NCI-H226 (cell line): ENCODE measurements at regions not wholly inside any gene's neighbourhood (a gene's known extent, or its start where the extent isn't known, plus 50 kb on each side); places are given as distances from the start of the nearest gene placed in this dataset.
A peak's percentile ranks its signal among the peaks of the same experiment; 100 is the strongest.
"Not testable (repeated sequence)": the region's sequence is repeated elsewhere in the genome, so short reads cannot be mapped to it uniquely, and the experiment has no call there.

ENCODE experiments used
- DNase-seq: peaks from one replicate; pipeline ENCODE4 v3.0.0-alpha.2; 2015

- DNase-seq, result no peak
Observed at GRCh38 chr6:74357321-74357720, 661.3 kb downstream of the CD109 start.

GRCh38 chr6:74356391-74356790, 660.4 kb downstream of the CD109 start:
- no peak for DNase-seq

DNA sequence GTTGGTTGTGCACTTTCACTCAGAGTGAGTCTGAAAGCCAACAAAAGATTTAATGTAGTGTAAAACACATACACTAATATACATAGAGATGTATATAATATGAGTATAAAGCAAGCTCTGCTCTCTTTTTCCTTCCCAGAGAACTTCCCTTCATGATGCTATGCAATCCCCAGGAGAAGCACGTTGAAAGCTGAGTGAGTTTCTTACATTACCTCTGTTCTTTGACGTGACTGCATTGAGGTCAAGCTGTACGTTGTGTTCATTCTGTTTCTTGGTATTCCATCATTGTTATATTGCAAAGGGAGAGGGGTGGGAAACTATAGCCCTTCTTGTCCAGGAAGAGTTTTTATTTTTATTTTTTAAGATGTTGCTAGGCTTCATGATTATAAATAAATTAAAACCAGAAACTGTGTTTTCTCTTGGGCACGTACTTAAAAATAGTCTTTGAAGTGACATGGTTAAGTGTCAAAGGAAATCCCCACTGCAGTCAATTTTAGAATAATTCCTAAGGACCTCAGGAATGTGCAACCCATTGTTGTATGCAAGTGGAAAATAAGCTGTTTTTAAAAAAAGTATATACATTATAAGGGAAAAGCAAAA, 651.0 kb downstream of the CD109 start:
- DNase-seq, result no peak

DNA sequence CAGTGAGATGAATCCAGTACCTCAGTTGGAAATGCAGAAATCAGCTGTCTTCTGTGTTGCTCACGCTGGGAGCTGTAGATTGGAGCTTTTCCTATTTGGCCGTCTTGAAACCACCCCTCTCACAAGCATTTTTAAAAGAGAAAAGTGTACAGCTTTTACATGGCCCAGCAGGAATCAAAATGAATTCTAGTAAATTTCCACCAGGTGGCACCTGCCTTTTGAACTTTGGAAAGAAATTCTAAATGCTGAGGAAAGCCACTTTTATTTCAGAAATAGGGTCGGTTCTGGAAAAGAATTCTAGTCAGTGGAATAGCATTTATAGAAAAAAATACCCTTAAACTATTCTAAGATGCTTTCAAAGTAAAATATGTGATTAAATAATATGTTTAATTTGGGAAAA, 647.8 kb downstream of the CD109 start:
- DNase-seq, result no peak

DNA sequence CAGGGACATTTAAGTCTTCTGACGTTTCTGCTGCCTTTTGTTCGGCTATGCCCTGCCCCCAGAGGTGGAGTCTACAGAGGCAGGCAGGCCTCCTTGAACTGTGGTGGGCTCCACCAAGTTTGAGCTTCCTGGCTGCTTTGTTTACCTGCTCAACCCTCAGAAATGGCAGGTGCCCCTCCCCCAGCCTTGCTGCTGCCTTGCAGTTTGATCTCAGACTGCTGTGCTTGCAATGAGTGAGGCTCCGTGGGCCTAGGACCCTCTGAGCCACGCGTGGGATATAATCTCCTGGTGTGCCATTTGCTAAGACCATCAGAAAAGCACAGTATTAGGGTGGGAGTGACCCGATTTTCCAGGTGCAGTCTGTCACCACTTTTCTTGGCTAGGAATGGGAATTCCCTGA, 647.3 kb downstream of the CD109 start:
- not testable (repeated sequence) for DNase-seq

- DNase-seq, result no peak
Observed at GRCh38 chr6:74334722-74335121, 638.7 kb downstream of the CD109 start.

DNA sequence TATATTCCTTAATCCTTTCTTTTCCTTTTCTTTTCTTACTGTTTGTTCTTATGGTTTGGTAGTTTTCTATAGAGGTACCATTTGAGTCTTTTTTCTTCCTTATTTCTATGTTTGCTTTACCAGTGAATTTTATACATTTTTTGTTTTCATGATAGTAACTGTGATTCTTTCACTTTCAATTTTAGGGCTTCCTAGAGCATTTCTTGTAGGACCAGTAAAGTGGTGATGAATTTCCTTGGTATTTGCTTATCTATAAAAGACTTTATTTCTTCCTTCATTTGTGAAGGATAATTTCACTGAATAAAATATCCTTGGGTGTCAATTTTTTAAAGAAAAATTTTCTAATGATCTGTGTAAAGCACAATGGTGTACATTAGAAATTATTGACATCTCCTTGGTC, 637.4 kb downstream of the CD109 start:
- DNase-seq, result peak; percentile 8

DNA sequence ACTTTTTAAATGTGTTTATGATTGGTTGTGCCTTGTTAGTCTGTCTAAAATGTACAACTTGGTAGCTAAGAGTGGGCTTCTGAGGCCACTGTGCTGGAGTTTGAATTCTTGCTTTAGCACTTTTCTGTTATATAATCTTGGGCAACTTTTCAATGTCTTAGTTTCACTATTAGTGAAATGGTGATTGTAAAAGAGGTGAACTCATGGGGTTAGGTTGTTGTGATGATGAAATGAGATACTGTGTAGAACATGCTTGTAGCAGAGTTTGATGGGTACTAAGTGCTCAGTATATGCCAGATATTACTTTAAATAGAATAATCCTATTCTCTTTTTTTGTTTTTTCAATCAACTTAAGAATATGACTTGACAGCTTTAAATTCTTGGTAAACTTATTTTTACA, 624.7 kb downstream of the CD109 start:
- no peak for DNase-seq

DNA sequence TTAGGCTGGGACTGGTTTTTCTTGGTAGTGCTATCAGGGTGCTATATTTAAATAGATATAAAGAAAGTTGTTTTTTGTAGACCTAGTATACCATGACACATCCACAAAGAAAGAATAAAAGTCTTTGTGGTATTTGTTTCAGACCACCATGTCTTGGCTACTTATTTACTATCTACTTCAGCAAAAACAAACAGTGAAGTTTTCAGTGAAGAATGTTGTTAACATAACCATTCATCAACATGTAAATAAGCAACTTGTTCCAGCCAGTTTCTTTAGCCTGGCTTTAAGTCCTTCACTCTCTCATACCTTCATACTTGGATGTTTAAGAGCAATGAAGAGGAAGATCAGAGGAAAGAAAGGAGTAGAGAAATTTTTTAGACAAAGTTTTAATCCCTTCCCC, 624.1 kb downstream of the CD109 start:
- DNase-seq, result no peak

- no peak for DNase-seq
Observed at GRCh38 chr6:74319292-74319691, 623.3 kb downstream of the CD109 start.

DNA sequence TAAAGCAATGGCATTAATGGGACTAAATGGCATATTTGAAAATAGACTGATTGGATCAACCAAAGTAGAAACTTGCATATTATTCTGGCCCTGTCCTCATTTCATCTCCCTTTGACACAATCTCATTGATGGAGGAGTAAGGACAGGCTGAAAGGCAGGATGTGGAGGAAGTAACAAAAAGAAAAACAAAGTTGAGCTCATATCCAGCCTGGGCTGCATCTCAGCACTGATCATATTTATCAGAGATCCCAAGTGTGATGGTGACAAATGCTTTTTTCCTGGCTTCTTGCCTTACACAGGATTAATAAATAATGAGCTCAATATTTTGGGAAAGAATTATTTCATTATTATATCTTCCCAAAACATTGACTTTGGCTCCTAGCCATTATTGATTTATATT, 622.7 kb downstream of the CD109 start:
- DNase-seq, result no peak

DNA sequence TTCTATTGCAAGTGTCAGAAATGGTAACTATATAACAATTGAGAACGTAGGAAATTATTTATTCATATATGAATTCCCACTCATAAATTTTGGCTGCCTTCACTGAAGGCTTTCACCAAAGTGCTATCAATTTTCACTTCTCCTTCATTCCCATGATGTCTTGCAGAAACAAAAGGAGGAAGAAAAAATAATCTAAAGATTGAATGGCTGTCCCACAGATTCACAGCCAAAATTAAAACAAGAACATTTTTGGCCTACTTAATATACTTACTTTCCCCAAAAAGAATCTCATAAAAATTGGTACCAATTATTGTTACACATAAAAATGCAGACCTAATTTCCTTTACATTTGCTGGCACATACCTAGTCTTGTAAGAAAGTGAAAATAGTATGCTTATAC, 616.1 kb downstream of the CD109 start:
- DNase-seq, result no peak

DNA sequence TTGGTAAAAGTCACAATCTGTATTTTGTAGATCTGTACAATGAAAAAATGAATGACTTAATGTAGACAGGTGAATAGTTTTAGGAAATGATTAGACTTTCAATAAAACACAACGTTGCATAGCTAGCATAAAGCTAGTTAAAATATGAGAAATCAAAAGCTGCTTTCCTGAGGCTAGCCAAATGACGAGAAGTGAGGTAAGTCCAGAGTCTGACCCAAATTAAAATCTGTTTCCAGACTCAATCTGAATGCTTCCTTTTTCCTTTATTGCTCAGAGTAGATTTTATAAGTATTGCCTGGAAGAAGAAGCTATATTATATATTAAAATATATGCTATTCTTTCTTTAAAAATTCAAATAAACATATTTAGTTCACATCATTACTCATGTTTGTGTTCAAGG, 615.4 kb downstream of the CD109 start:
- DNase-seq, result no peak

DNA sequence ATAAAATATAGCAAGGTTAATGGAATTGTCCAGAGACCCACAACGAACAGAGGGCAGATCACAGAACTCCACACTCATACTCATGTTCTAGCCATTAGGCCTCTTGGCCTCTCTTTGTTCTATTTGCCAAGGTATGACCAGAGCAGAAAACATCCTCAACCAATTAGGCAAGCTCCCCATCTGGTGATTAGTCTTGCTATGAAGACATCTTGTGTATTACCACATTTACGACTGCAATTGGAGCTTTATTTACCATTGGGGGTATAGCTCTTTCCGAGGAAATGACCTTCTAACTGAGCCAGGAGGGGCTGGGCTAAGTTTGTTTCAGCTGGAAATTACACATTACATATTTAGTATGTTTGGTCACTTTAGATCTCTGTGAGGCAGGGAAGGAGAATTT, 593.9 kb downstream of the CD109 start:
- DNase-seq, result no peak

DNA sequence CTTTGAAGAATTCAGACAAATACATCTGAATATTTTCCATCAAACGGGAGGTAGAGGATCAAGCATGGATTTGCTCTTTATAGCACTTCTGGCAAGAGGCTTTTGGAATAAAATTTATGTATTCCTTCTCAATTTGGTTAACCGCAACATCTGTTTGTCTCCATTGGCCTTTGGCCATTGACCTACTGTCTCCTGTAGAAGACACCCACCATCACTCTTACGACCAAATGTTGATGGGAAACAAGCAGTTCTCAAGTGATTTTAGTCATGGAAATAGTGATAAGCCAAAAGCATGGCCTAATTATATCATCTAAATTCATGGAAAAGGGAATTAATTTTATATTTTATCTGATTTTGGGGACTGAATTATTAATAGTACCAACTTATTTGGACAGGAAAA, 591.9 kb downstream of the CD109 start:
- no peak for DNase-seq

DNA sequence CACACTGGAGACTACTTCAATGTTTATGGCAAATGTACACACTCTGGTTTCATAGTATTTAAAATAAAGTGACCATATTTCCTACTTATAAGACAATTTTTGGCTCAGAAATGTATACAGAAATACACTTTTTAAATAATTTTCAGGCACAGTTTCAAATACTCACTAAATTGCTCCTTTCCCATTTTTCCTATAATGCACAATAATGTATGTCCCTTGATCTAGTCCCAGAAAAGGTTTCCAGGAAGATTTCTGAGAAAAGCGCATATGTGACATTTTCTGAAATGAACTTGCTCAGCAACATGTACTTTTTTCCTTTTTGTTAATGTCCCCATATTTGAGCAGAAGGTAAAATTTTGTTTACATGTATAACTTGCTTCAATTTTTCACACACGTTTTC, 591.4 kb downstream of the CD109 start:
- no peak for DNase-seq

GRCh38 chr6:74284284-74284683, 588.3 kb downstream of the CD109 start:
- DNase-seq, result no peak

DNA sequence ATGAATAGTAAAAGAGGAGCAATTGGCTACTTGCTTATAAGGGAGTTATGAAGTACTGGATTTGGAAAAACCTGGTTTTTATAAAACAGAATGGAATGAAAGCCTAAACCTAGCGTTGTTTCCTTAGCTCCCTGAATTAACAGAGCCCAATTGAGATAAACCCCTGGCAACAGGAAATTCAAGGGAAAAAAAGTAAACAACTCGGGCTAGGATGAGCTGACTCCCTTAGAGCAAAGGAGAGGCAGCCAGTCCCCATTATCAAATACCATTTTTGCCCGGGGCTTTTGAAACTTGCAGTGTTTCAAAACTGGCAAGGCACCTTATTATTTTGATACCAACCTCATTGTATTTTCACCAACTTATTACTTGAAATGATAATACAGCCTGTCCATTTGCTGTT, 587.5 kb downstream of the CD109 start:
- DNase-seq, result no peak

GRCh38 chr6:74282143-74282689, 586.2 kb downstream of the CD109 start:
- DNase-seq, result no peak

DNA sequence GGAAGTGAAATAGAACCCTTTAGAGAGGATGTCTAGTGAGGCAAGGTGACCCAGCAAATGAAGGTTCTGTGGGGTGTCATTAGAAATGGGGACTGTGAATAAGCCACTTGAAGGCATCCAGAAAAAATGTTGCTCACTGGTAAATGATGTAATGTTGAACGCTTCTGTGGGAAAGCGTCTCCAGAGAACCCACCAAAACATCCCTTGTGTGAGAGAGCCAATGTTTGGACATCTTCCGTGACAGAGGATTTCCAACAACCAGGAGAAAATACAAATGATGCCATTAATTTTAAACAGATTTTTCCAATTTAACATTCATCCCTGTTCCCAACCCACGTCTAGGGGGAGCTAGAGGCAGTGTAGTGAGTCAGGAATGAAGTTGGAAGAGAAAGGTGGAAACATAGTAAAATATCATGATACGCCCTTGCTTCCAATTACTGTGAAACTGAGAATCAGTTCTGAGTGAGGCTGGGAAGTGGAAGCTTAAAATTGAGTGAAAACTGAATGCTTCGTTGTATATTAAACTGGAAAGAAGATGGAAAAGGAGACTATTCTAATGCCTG, 584.2 kb downstream of the CD109 start:
- no peak for DNase-seq

GRCh38 chr6:74277777-74278186, 581.8 kb downstream of the CD109 start:
- DNase-seq, result no peak

DNA sequence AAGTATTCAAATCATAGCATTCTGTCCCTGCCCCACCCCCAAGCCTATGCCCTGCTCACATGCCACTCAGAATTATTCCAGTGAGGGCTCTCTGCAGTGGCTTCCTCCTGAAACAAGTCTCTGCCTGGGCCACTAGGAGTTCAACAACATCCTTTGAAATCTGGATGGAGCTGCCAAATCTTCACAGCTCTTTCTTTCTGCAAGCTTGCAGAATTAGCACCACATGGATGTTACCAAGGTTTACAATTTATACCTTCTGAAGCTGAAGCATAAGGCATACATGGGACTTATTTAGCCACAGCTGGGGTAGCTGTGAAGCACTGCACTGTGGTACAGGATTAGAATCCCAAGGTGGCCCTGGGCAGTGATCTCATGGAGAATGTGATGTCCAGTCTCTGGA, 577.5 kb downstream of the CD109 start:
- DNase-seq, result no peak

DNA sequence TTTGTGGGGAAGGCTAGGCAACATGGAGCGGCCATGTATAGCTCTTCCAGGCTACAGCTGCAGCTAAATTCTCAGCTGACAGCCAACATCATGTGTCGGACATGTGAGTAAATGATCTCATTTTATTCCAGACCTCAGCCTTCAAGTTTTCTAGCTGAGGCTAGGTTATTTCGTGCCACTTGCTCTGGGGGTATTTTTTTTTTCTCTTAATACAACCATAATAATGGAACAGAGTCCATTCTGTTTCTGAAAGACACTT, 573.5 kb downstream of the CD109 start:
- no peak for DNase-seq

DNA sequence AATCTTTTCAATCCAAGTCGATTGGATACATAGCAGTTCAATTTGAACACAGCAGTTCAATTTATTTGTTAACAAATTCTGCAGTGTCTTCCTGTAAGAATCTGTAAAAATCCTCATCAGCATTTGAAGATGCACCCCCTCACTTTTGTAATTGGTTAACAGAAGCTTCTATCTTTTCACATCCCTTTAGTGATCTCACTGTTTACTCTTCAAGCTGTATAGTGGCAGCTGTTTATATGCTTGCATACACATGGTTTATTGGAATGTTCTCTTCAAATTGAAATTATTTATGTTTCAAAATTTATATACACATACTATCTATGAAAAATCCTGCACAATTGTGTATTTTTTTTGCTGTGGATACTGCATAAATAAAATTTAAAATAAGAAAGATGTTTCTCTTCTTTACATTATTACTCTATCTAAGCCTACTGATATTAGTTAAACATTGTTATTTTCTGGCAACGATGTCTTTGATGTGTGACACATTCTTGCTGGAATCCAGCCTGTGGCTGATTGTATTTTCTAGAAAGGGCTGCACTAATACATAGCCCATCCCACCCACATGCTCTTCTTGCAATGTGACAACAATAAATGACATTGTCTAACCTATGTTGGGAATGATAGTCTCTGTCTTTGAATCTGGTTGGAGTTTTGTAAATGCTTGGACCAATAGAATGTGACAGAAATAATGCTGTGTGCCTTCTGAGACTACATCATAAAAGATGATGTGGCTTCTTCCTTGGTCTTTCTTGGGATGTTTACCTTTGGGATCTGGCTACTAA, 573.0 kb downstream of the CD109 start:
- no peak for DNase-seq

- peak; percentile 24 for DNase-seq
Observed at GRCh38 chr6:74259981-74260380, 564.0 kb downstream of the CD109 start.
